ENCODE measurements at regions not wholly inside any gene's neighbourhood (a gene's known extent, or its start where the extent isn't known, plus 50 kb on each side); places are given as distances from the start of the nearest gene placed in this dataset.

GRCh38 chr9:107707915-107708441, 218.4 kb upstream of the KLF4 start:
- peaks cover 2% of the 10 kb centered on the region for H3K9me3 Mint-ChIP-seq
- no peak overlapping the region for H3K4me3 Mint-ChIP-seq
- no peak for DNase-seq (ENCODE audit: low read depth, low spot score)
- H3K36me3 Mint-ChIP-seq (ENCODE audit: low read depth), result no peaks in the 10 kb centered on the region
- no peak for TF ChIP-seq CTCF (conservative IDR thresholded peaks at IDR 0.05)
- peaks cover 5% of the 10 kb centered on the region for H3K4me1 Mint-ChIP-seq
- H3K27ac Mint-ChIP-seq (ENCODE audit: unreplicated experiment), result no peak overlapping the region
- H3K27me3 Mint-ChIP-seq (ENCODE audit: low read depth), result peaks cover 3% of the 10 kb centered on the region

GRCh38 chr9:107707428-107707837, 217.9 kb upstream of the KLF4 start:
- no peak for TF ChIP-seq CTCF (conservative IDR thresholded peaks at IDR 0.05)
- peaks cover 2% of the 10 kb centered on the region for H3K9me3 Mint-ChIP-seq
- peaks cover 3% of the 10 kb centered on the region for H3K27me3 Mint-ChIP-seq (ENCODE audit: low read depth)
- H3K36me3 Mint-ChIP-seq (ENCODE audit: low read depth), result no peaks in the 10 kb centered on the region
- no peak for DNase-seq (ENCODE audit: low read depth, low spot score)
- H3K4me1 Mint-ChIP-seq, result peaks cover 5% of the 10 kb centered on the region
- H3K27ac Mint-ChIP-seq (ENCODE audit: unreplicated experiment), result no peak overlapping the region
- H3K4me3 Mint-ChIP-seq, result no peak overlapping the region

GRCh38 chr9:107706701-107707427, 217.3 kb upstream of the KLF4 start:
- H3K4me1 Mint-ChIP-seq, result peaks cover under 1% of the 10 kb centered on the region
- no peak for TF ChIP-seq CTCF (conservative IDR thresholded peaks at IDR 0.05)
- DNase-seq (ENCODE audit: low read depth, low spot score), result no peak

GRCh38 chr9:107705521-107705920, 216.0 kb upstream of the KLF4 start:
- Mint-ChIP-seq H3K27ac (ENCODE audit: unreplicated experiment) (no peak overlapping the region), H3K9me3 (peaks cover 5% of the 10 kb centered on the region)

More at GRCh38 chr9:107706701-107707427, 217.3 kb upstream of the KLF4 start:
- no peak overlapping the region for H3K27ac Mint-ChIP-seq (ENCODE audit: unreplicated experiment)
- H3K27me3 Mint-ChIP-seq (ENCODE audit: low read depth), result peaks cover 3% of the 10 kb centered on the region
- no peak overlapping the region for H3K4me3 Mint-ChIP-seq
- H3K9me3 Mint-ChIP-seq, result peaks cover 5% of the 10 kb centered on the region
- no peaks in the 10 kb centered on the region for H3K36me3 Mint-ChIP-seq (ENCODE audit: low read depth)

GRCh38 chr9:107704774-107705173, 215.2 kb upstream of the KLF4 start:
- H3K4me3 Mint-ChIP-seq, result no peak overlapping the region
- H3K27ac Mint-ChIP-seq (ENCODE audit: unreplicated experiment), result no peak overlapping the region
- H3K9me3 Mint-ChIP-seq, result peaks cover 5% of the 10 kb centered on the region
- H3K36me3 Mint-ChIP-seq (ENCODE audit: low read depth), result no peaks in the 10 kb centered on the region
- no peak for TF ChIP-seq CTCF (conservative IDR thresholded peaks at IDR 0.05)
- peaks cover 3% of the 10 kb centered on the region for H3K27me3 Mint-ChIP-seq (ENCODE audit: low read depth)
- no peaks in the 10 kb centered on the region for H3K4me1 Mint-ChIP-seq
- no peak for DNase-seq (ENCODE audit: low read depth, low spot score)

More at GRCh38 chr9:107705521-107705920, 216.0 kb upstream of the KLF4 start:
- Mint-ChIP-seq H3K27me3 (ENCODE audit: low read depth) (peaks cover 2% of the 10 kb centered on the region), H3K4me1 (no peaks in the 10 kb centered on the region), H3K4me3 (no peak overlapping the region), H3K36me3 (ENCODE audit: low read depth) (no peaks in the 10 kb centered on the region)
- no peak for DNase-seq (ENCODE audit: low read depth, low spot score)
- no peak for TF ChIP-seq CTCF (conservative IDR thresholded peaks at IDR 0.05)

Measured in neural crest cell (in vitro differentiated cells).